ENCODE measurements at regions not wholly inside any gene's neighbourhood (a gene's known extent, or its start where the extent isn't known, plus 50 kb on each side); places are given as distances from the start of the nearest gene placed in this dataset.

DNA sequence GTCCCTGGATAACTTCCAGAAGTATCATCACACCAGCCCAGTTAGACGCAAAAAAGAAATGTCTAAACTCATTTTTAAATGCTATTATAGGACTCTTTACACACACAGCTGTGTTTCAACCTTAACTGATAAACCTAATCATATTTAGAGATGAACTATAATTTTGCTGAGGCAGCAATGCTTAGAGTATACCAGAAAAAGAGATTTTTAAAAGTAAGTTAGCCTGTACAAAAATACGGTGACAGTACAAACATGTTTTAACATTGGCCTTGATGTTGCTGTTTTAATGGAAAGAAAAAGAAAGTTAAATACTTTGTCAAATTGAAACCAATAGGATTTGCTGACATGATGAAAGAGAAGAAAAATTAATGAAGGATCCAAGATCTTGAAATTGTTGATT is 1341.2 kb upstream of the CDH6 start:
- Histone ChIP-seq H3K79me2 (ENCODE audit: control insufficient read depth, insufficient read depth, low read length) (no peaks in the 10 kb centered on the region), H4K20me1 (replicated peaks; ENCODE audit: control insufficient read depth, extremely low read depth, insufficient read depth, low read length) (no peaks in the 10 kb centered on the region), H3K9me3 (replicated peaks; ENCODE audit: control insufficient read depth, insufficient read depth, low read length) (peaks cover 4% of the 10 kb centered on the region), H3K9ac (replicated peaks; ENCODE audit: extremely low read depth, insufficient read depth, low read length) (no peak overlapping the region), H3K4me3 (replicated peaks in 1 of 3; ENCODE audit: insufficient read depth in 1 of 3, low read depth in 1 of 3, low read length in 3 of 3) (no peak overlapping the region), H3K4me2 (ENCODE audit: insufficient read depth, low read length) (no peak overlapping the region), H2AFZ (ENCODE audit: low read depth, low read length) (no peak overlapping the region), H3K27me3 (ENCODE audit: control insufficient read depth in 2 of 2, insufficient read depth in 2 of 2, low read length in 2 of 2) (no peaks in the 10 kb centered on the region), H3K27ac (ENCODE audit: insufficient read depth, low read depth, low read length) (no peak overlapping the region), H3K4me1 (ENCODE audit: control insufficient read depth, extremely low read depth, insufficient read depth, low read length) (no peaks in the 10 kb centered on the region), H3K36me3 (ENCODE audit: control insufficient read depth in 2 of 2, extremely low read depth in 1 of 2, insufficient read depth in 2 of 2, low read length in 2 of 2) (no peaks in the 10 kb centered on the region), H3K9me1 (replicated peaks; ENCODE audit: control insufficient read depth, extremely low read depth, insufficient read depth, low read length) (no peaks in the 10 kb centered on the region)
- no TSS peak for BruUV-seq (replicated peaks)
- DNase-seq (ENCODE audit: low read depth, low spot score) (no peak), FAIRE-seq (no peak)
- CTCF ChIA-PET, result no interaction called here
- POLR2A ChIA-PET, result no interaction called here
- TF ChIP-seq GATA2 (IDR thresholded peaks at IDR 0.05; ENCODE audit: insufficient read depth, insufficient read length, low read depth, low read length), result no peak
- no peak for TF ChIP-seq POLR2A (IDR thresholded peaks at IDR 0.05; ENCODE audit: low read depth, low read length)
- TF ChIP-seq POLR2AphosphoS5 (IDR thresholded peaks at IDR 0.05; ENCODE audit: insufficient read depth, low read depth, low read length), result no peak
- TF ChIP-seq, protein P1, sequence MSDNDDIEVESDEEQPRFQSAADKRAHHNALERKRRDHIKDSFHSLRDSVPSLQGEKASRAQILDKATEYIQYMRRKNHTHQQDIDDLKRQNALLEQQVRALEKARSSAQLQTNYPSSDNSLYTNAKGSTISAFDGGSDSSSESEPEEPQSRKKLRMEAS (IDR thresholded peaks at IDR 0.05; ENCODE audit: insufficient read depth, insufficient read length), result no peak
- no peak for TF ChIP-seq CTCF (IDR thresholded peaks at IDR 0.05; ENCODE audit: extremely low read depth in 1 of 2, insufficient read depth in 1 of 2, low read depth in 1 of 2, low read length in 2 of 2)
- no peak for TF ChIP-seq MYC (IDR thresholded peaks at IDR 0.05; ENCODE audit: low read depth, low read length)
- TF ChIP-seq JUN (IDR thresholded peaks at IDR 0.05; ENCODE audit: borderline replicate concordance, insufficient read depth, insufficient read length, low read depth), result no peak
- TF ChIP-seq FOS (IDR thresholded peaks at IDR 0.05; ENCODE audit: borderline replicate concordance, insufficient read depth, low read length), result no peak
- no peak for TF ChIP-seq EZH2 (IDR thresholded peaks at IDR 0.05; ENCODE audit: borderline replicate concordance, low read depth, low read length, severe bottlenecking)
- intact Hi-C loops (cut with micrococcal nuclease), result no loop called here
- dilution Hi-C loops (cut with MboI; ENCODE audit: extremely low pct_ligation_motif_present, low sequenced_read_pairs), result no loop called here

Data from endothelial cell of umbilical vein (primary cell).